ES-I3 (cell line): ENCODE measurements at regions not wholly inside any gene's neighbourhood (a gene's known extent, or its start where the extent isn't known, plus 50 kb on each side); places are given as distances from the start of the nearest gene placed in this dataset.

Source experiments
- H3K36me3 ChIP-seq: 2 replicates; pipeline ENCODE4 v1.6.1; 2013; ENCODE audit warnings: mild to moderate bottlenecking, low read length, control low read depth, moderate library complexity; ENCODE audit not compliant: insufficient read depth
- H3K4me1 ChIP-seq: 2 replicates; pipeline ENCODE4 v1.6.1; 2013; ENCODE audit warnings: mild to moderate bottlenecking, control low read depth, low read length; ENCODE audit not compliant: insufficient read depth
- H3K9ac ChIP-seq: 2 replicates; pipeline ENCODE4 v1.6.1; 2013; ENCODE audit warnings: low read depth, mild to moderate bottlenecking, low read length, moderate library complexity
- H3K9me3 ChIP-seq: 2 replicates; pipeline ENCODE4 v1.6.1; 2013; ENCODE audit warnings: mild to moderate bottlenecking, low read length, moderate library complexity; ENCODE audit not compliant: control insufficient read depth, insufficient read depth

GRCh38 chr5:51495672-51496071, 112.4 kb downstream of the ISL1 start:
- H3K9me3 ChIP-seq = no peaks in the 10 kb centered on the region
- H3K4me1 ChIP-seq = peaks cover 8% of the 10 kb centered on the region; the same call in 1 of the 2 replicates
- H3K9ac ChIP-seq = no peak overlapping the region
- H3K36me3 ChIP-seq = no peaks in the 10 kb centered on the region

- Histone ChIP-seq H3K9me3 (no peaks in the 10 kb centered on the region), H3K36me3 (no peaks in the 10 kb centered on the region), H3K9ac (no peak overlapping the region), H3K4me1 (no peaks in the 10 kb centered on the region; the same call in 1 of the 2 replicates)
Measured at GRCh38 chr5:51517838-51518237, 134.6 kb downstream of the ISL1 start.

GRCh38 chr5:51518607-51519006, 135.4 kb downstream of the ISL1 start:
- Histone ChIP-seq H3K4me1 (no peaks in the 10 kb centered on the region; the same call in 1 of the 2 replicates), H3K9me3 (no peaks in the 10 kb centered on the region), H3K9ac (no peak overlapping the region), H3K36me3 (no peaks in the 10 kb centered on the region)

GRCh38 chr5:51521583-51521982, 138.3 kb downstream of the ISL1 start:
- H3K9ac ChIP-seq = no peak overlapping the region
- H3K36me3 ChIP-seq = no peaks in the 10 kb centered on the region
- H3K4me1 ChIP-seq = no peaks in the 10 kb centered on the region; the same call in 1 of the 2 replicates
- no peaks in the 10 kb centered on the region for H3K9me3 ChIP-seq

GRCh38 chr5:51539232-51539631, 156.0 kb downstream of the ISL1 start:
- Histone ChIP-seq H3K4me1 (no peaks in the 10 kb centered on the region), H3K36me3 (no peaks in the 10 kb centered on the region), H3K9me3 (no peaks in the 10 kb centered on the region), H3K9ac (no peak overlapping the region)

GRCh38 chr5:51544031-51544785, 161.0 kb downstream of the ISL1 start:
- H3K9me3 ChIP-seq = no peaks in the 10 kb centered on the region
- H3K36me3 ChIP-seq = no peaks in the 10 kb centered on the region
- H3K4me1 ChIP-seq = no peaks in the 10 kb centered on the region
- no peak overlapping the region for H3K9ac ChIP-seq

GRCh38 chr5:51556833-51557232, 173.6 kb downstream of the ISL1 start:
- H3K4me1 ChIP-seq = no peaks in the 10 kb centered on the region
- H3K36me3 ChIP-seq = no peaks in the 10 kb centered on the region
- H3K9ac ChIP-seq = no peak overlapping the region
- H3K9me3 ChIP-seq = no peaks in the 10 kb centered on the region

- Histone ChIP-seq H3K4me1 (no peaks in the 10 kb centered on the region), H3K9me3 (no peaks in the 10 kb centered on the region), H3K36me3 (no peaks in the 10 kb centered on the region), H3K9ac (no peak overlapping the region)
Measured at GRCh38 chr5:51558682-51559081, 175.4 kb downstream of the ISL1 start.

- H3K9me3 ChIP-seq = no peaks in the 10 kb centered on the region
- no peak overlapping the region for H3K9ac ChIP-seq
- H3K4me1 ChIP-seq = no peaks in the 10 kb centered on the region
- H3K36me3 ChIP-seq = no peaks in the 10 kb centered on the region
Measured at GRCh38 chr5:51559339-51559738, 176.1 kb downstream of the ISL1 start.

GRCh38 chr5:51559921-51560658, 176.8 kb downstream of the ISL1 start:
- no peaks in the 10 kb centered on the region for H3K36me3 ChIP-seq
- H3K4me1 ChIP-seq = no peaks in the 10 kb centered on the region
- H3K9ac ChIP-seq = no peak overlapping the region
- no peaks in the 10 kb centered on the region for H3K9me3 ChIP-seq

GRCh38 chr5:51566953-51567352, 183.7 kb downstream of the ISL1 start:
- H3K9me3 ChIP-seq = no peaks in the 10 kb centered on the region
- H3K4me1 ChIP-seq = no peaks in the 10 kb centered on the region
- no peaks in the 10 kb centered on the region for H3K36me3 ChIP-seq
- H3K9ac ChIP-seq = no peak overlapping the region

- H3K36me3 ChIP-seq = no peaks in the 10 kb centered on the region
- H3K4me1 ChIP-seq = no peaks in the 10 kb centered on the region
- no peaks in the 10 kb centered on the region for H3K9me3 ChIP-seq
- H3K9ac ChIP-seq = no peak overlapping the region
Measured at GRCh38 chr5:51567636-51568035, 184.4 kb downstream of the ISL1 start.

GRCh38 chr5:51573835-51574234, 190.6 kb downstream of the ISL1 start:
- peaks cover 3% of the 10 kb centered on the region; the same call in 1 of the 2 replicates for H3K9me3 ChIP-seq
- H3K4me1 ChIP-seq = no peaks in the 10 kb centered on the region
- no peaks in the 10 kb centered on the region for H3K36me3 ChIP-seq
- no peak overlapping the region for H3K9ac ChIP-seq

- no peak overlapping the region for H3K9ac ChIP-seq
- no peaks in the 10 kb centered on the region for H3K9me3 ChIP-seq
- H3K36me3 ChIP-seq = no peaks in the 10 kb centered on the region
- no peaks in the 10 kb centered on the region for H3K4me1 ChIP-seq
Measured at GRCh38 chr5:51582871-51583394, 199.7 kb downstream of the ISL1 start.

GRCh38 chr5:51598026-51598425, 214.8 kb downstream of the ISL1 start:
- no peaks in the 10 kb centered on the region for H3K36me3 ChIP-seq
- no peaks in the 10 kb centered on the region for H3K4me1 ChIP-seq
- H3K9ac ChIP-seq = no peak overlapping the region
- no peaks in the 10 kb centered on the region for H3K9me3 ChIP-seq
